ENCODE measurements at regions not wholly inside any gene's neighbourhood (a gene's known extent, or its start where the extent isn't known, plus 50 kb on each side); places are given as distances from the start of the nearest gene placed in this dataset.
A peak's percentile ranks its signal among the peaks of the same experiment; 100 is the strongest.
"Not testable (repeated sequence)": the region's sequence is repeated elsewhere in the genome, so short reads cannot be mapped to it uniquely, and the experiment has no call there.

GRCh38 chr11:86861810-86862209 lies 61.5 kb downstream of the PRSS23 start:
- no peak for ATAC-seq
- no peak for DNase-seq
- intact Hi-C loops (cut with micrococcal nuclease), result no loop called here

GRCh38 chr11:86863476-86863875 lies 63.1 kb downstream of the PRSS23 start:
- ATAC-seq (no peak), DNase-seq (no peak)
- intact Hi-C loops (cut with micrococcal nuclease), result no loop called here

- ATAC-seq (no peak), DNase-seq (no peak)
- intact Hi-C loops (cut with micrococcal nuclease), result no loop called here
These were observed 65.1 kb downstream of the PRSS23 start for GRCh38 chr11:86865436-86865835.

- peak; percentile 23 for ATAC-seq
- no peak for DNase-seq
- intact Hi-C loops (cut with micrococcal nuclease), result no loop called here
These were observed 69.2 kb downstream of the PRSS23 start for GRCh38 chr11:86869531-86869930.

- DNase-seq, result peak; percentile 64
- peak; percentile 89 for ATAC-seq
- intact Hi-C loops (cut with micrococcal nuclease), result loop anchor here (2.0 kb wide), 1 partner anchor 49 kb away; no protein-coding TSS in a partner anchor
These were observed 69.7 kb downstream of the PRSS23 start for GRCh38 chr11:86869966-86870570.

GRCh38 chr11:86873573-86874083 lies 73.3 kb downstream of the PRSS23 start:
- DNase-seq, result no peak
- no peak for ATAC-seq
- intact Hi-C loops (cut with micrococcal nuclease), result no loop called here

GRCh38 chr11:86874304-86875056 lies 74.1 kb downstream of the PRSS23 start:
- ATAC-seq (no peak), DNase-seq (no peak)
- intact Hi-C loops (cut with micrococcal nuclease), result no loop called here

GRCh38 chr11:86876716-86877234 lies 76.4 kb downstream of the PRSS23 start:
- intact Hi-C loops (cut with micrococcal nuclease), result no loop called here
- no peak for ATAC-seq
- no peak for DNase-seq

- DNase-seq, result no peak
- intact Hi-C loops (cut with micrococcal nuclease), result no loop called here
- ATAC-seq, result no peak
These were observed 77.2 kb downstream of the PRSS23 start for GRCh38 chr11:86877503-86877902.

- ATAC-seq; DNase-seq; intact Hi-C loops (cut with micrococcal nuclease): not testable (repeated sequence)
These were observed 76.0 kb downstream of the FZD4 start for GRCh38 chr11:86879241-86879640.

GRCh38 chr11:86885311-86885710 lies 69.9 kb downstream of the FZD4 start:
- no peak for DNase-seq

GRCh38 chr11:86888164-86889000 lies 66.8 kb downstream of the FZD4 start:
- ATAC-seq (no peak), DNase-seq (no peak)
- intact Hi-C loops (cut with micrococcal nuclease), result no loop called here

More at GRCh38 chr11:86885311-86885710, 69.9 kb downstream of the FZD4 start:
- intact Hi-C loops (cut with micrococcal nuclease), result no loop called here
- ATAC-seq, result no peak

GRCh38 chr11:86889001-86889341 lies 66.2 kb downstream of the FZD4 start:
- DNase-seq, result no peak
- intact Hi-C loops (cut with micrococcal nuclease), result no loop called here
- ATAC-seq, result no peak

- intact Hi-C loops (cut with micrococcal nuclease), result no loop called here
- ATAC-seq (no peak), DNase-seq (no peak)
These were observed 64.2 kb downstream of the FZD4 start for GRCh38 chr11:86891036-86891435.

GRCh38 chr11:86893235-86893634 lies 62.0 kb downstream of the FZD4 start:
- ATAC-seq (no peak), DNase-seq (no peak)
- intact Hi-C loops (cut with micrococcal nuclease), result no loop called here

All from left ventricle myocardium superior (tissue), 1 donor.